SK-N-SH (cell line): ENCODE measurements at regions not wholly inside any gene's neighbourhood (a gene's known extent, or its start where the extent isn't known, plus 50 kb on each side); places are given as distances from the start of the nearest gene placed in this dataset.

Experiments used
- CTCF ChIA-PET: fragments of 300-600, 350-600 bp; formaldehyde crosslinking; extraction: SDS; loops from one replicate; lab custom pipeline; 2021; lab: Yijun Ruan, JAX
- POLR2A ChIA-PET: fragments of 350-600 bp; sonication (Branson Sonifier 250); formaldehyde crosslinking; extraction: SDS; loops from one replicate; lab custom pipeline; 2020; ENCODE audit warnings: antibody characterized with exemption, inconsistent platforms; lab: Yijun Ruan, JAX
- DNase-seq: peaks from one replicate; pipeline ENCODE4 v3.0.0; 2012
- H2AFZ ChIP-seq: fragments of 200-600 bp; sonication (generic); 2 replicates; pipeline ENCODE4 v1.8.1; 2016; ENCODE audit warnings: antibody characterized with exemption, mild to moderate bottlenecking, low read depth
- H3F3A ChIP-seq: fragments of 200-600 bp; sonication (generic); replicated peaks from 2 replicates; pipeline ENCODE3; 2016; ENCODE audit warnings: antibody characterized with exemption, mild to moderate bottlenecking; ENCODE audit not compliant: insufficient read depth
- H3K27ac ChIP-seq, 2 experiments: fragments of 200-500 bp in 1 of 2; fragments of 200-600 bp in 1 of 2; sonication (Bioruptor generic) in 1 of 2; sonication (generic), shearing (Covaris generic) in 1 of 2; 2 replicates each; pipeline versions ENCODE4 v1.5.1 to v1.6.1; 2014 to 2016; ENCODE audit warnings: low read depth in 2 of 2, inconsistent platforms in 1 of 2, low read length in 1 of 2, mild to moderate bottlenecking in 1 of 2, mixed read lengths in 1 of 2
- H3K27me3 ChIP-seq: fragments of 200-600 bp; sonication (generic), shearing (Covaris generic); 2 replicates; pipeline ENCODE4 v1.6.1; 2016; ENCODE audit warnings: mixed run types; ENCODE audit not compliant: insufficient read depth
- H3K36me3 ChIP-seq, 2 experiments: fragments of 200-500 bp in 1 of 2; fragments of 200-600 bp in 1 of 2; sonication (Bioruptor generic) in 1 of 2; sonication (generic) in 1 of 2; replicated peaks in 1 of 2; 2 replicates each; pipeline versions ENCODE3 to v1.5.1; 2014 to 2016; ENCODE audit warnings: low read length in 1 of 2, mild to moderate bottlenecking in 1 of 2; ENCODE audit not compliant: insufficient read depth in 2 of 2, control insufficient read depth in 1 of 2
- H3K4me1 ChIP-seq, 2 experiments: fragments of 200-500 bp in 1 of 2; fragments of 200-600 bp in 1 of 2; sonication (Bioruptor generic) in 1 of 2; sonication (generic), shearing (Covaris generic) in 1 of 2; 2 replicates each; pipeline versions ENCODE4 v1.5.1 to v1.6.1; 2014 to 2016; ENCODE audit warnings: low read depth in 1 of 2, low read length in 1 of 2, mixed run types in 1 of 2; ENCODE audit not compliant: insufficient read depth in 2 of 2, control insufficient read depth in 1 of 2
- H3K4me2 ChIP-seq: fragments of 200-600 bp; sonication (generic), shearing (Covaris generic); 2 replicates; pipeline ENCODE4 v1.6.1; 2017; ENCODE audit warnings: mixed run types
- H3K4me3 ChIP-seq, 2 experiments: fragments of 200-500 bp in 1 of 2; fragments of 200-600 bp in 1 of 2; sonication (Bioruptor generic) in 1 of 2; sonication (generic), shearing (Covaris generic) in 1 of 2; 2 replicates each; pipeline versions ENCODE4 v1.5.1 to v1.8.1; 2014 to 2016; ENCODE audit warnings: low read depth in 2 of 2, inconsistent platforms in 1 of 2, low read length in 1 of 2, mild to moderate bottlenecking in 1 of 2, mixed read lengths in 1 of 2, moderate library complexity in 1 of 2
- H3K79me2 ChIP-seq: fragments of 200-600 bp; sonication (generic); 2 replicates; pipeline ENCODE4 v1.8.1; 2017; ENCODE audit warnings: mild to moderate bottlenecking; ENCODE audit not compliant: insufficient read depth
- H3K9ac ChIP-seq: fragments of 200-600 bp; sonication (generic); 2 replicates; pipeline ENCODE4 v1.6.1; 2017; ENCODE audit warnings: mixed run types
- H3K9me2 ChIP-seq: fragments of 200-600 bp; sonication (generic); 2 replicates; pipeline ENCODE4 v1.6.1; 2017; ENCODE audit warnings: mixed run types
- H3K9me3 ChIP-seq: fragments of 200-600 bp; sonication (generic); 2 replicates; pipeline ENCODE4 v1.6.1; 2017; ENCODE audit warnings: mixed run types, mild to moderate bottlenecking, moderate library complexity
- H4K20me1 ChIP-seq: fragments of 200-600 bp; sonication (generic); 2 replicates; pipeline ENCODE4 v1.6.1; 2017; ENCODE audit warnings: mild to moderate bottlenecking, mixed run types; ENCODE audit not compliant: insufficient read depth
- ELF1 ChIP-seq: IDR thresholded peaks from 2 replicates; pipeline ENCODE4 v1.4.0; 2012
- EP300 ChIP-seq, 2 experiments: IDR thresholded peaks; 2 replicates each; pipeline versions ENCODE4 v1.4.0 to v1.6.1; 2012; ENCODE audit warnings: borderline replicate concordance in 1 of 2, low read depth in 1 of 2, low read length in 1 of 2
- FOSL2 ChIP-seq: IDR thresholded peaks from 2 replicates; pipeline ENCODE4 v1.4.0; 2012; ENCODE audit warnings: low read depth, mild to moderate bottlenecking, moderate library complexity, borderline replicate concordance
- FOXJ3 ChIP-seq: sonication (generic); formaldehyde crosslinking; IDR thresholded peaks from 2 replicates; pipeline ENCODE4 v1.5.1; 2020; ENCODE audit warnings: mild to moderate bottlenecking, missing genetic modification reagents
- FOXM1 ChIP-seq: IDR thresholded peaks from 2 replicates; pipeline ENCODE4 v1.4.0; 2012; ENCODE audit warnings: low read depth, mild to moderate bottlenecking
- JUND ChIP-seq: IDR thresholded peaks from 2 replicates; pipeline ENCODE4 v1.4.0; 2012
- MAX ChIP-seq: IDR thresholded peaks from 2 replicates; pipeline ENCODE4 v1.4.0; 2012; ENCODE audit warnings: low read depth
- MEF2A ChIP-seq: IDR thresholded peaks from 2 replicates; pipeline ENCODE4 v1.4.0; 2012; ENCODE audit warnings: low read depth, borderline replicate concordance
- MXI1 ChIP-seq: IDR thresholded peaks from 2 replicates; pipeline ENCODE4 v1.6.1; 2012; ENCODE audit warnings: mild to moderate bottlenecking, low read depth, low read length, improper control_type of control experiment
- NFIC ChIP-seq: IDR thresholded peaks from 2 replicates; pipeline ENCODE4 v1.4.0; 2012; ENCODE audit warnings: borderline replicate concordance
- NRF1 ChIP-seq: IDR thresholded peaks from 2 replicates; pipeline ENCODE4 v1.6.1; 2012; ENCODE audit warnings: low read depth, mild to moderate bottlenecking, low read length
- RCOR1 ChIP-seq: fragments of 150-350 bp; IDR thresholded peaks from 2 replicates; pipeline ENCODE4 v1.6.1; 2017; ENCODE audit warnings: antibody characterized with exemption, low read length
- REST ChIP-seq: IDR thresholded peaks from 2 replicates; pipeline ENCODE4 v1.6.1; 2012; ENCODE audit warnings: mild to moderate bottlenecking, low read depth, low read length, moderate library complexity
- RFX5 ChIP-seq: IDR thresholded peaks from 2 replicates; pipeline ENCODE4 v1.6.1; 2012; ENCODE audit warnings: mild to moderate bottlenecking, improper control_type of control experiment, low read length
- RXRA ChIP-seq: IDR thresholded peaks from 2 replicates; pipeline ENCODE4 v1.4.0; 2012; ENCODE audit warnings: low read depth, mild to moderate bottlenecking, borderline replicate concordance
- SIN3A ChIP-seq: IDR thresholded peaks from 2 replicates; pipeline ENCODE4 v1.6.1; 2012; ENCODE audit warnings: low read depth, mild to moderate bottlenecking, low read length, moderate library complexity, borderline replicate concordance
- SMC3 ChIP-seq: IDR thresholded peaks from 2 replicates; pipeline ENCODE4 v1.6.1; 2012; ENCODE audit warnings: low read depth, low read length, improper control_type of control experiment
- TEAD4 ChIP-seq: IDR thresholded peaks from 2 replicates; pipeline ENCODE4 v1.4.0; 2012; ENCODE audit warnings: mild to moderate bottlenecking, borderline replicate concordance; ENCODE audit not compliant: insufficient read depth
- USF2 ChIP-seq: fragments of 150-350 bp; IDR thresholded peaks from 2 replicates; pipeline ENCODE4 v1.6.1; 2017; ENCODE audit warnings: antibody characterized with exemption, low read length, low read depth, borderline replicate concordance
- YY1 ChIP-seq: IDR thresholded peaks from 2 replicates; pipeline ENCODE4 v1.4.0; 2012; ENCODE audit warnings: low read depth, mild to moderate bottlenecking
- ZBTB33 ChIP-seq: IDR thresholded peaks from 2 replicates; pipeline ENCODE4 v1.4.0; 2012; ENCODE audit warnings: low read depth, borderline replicate concordance
- WGBS: methylation state at CpG from one replicate; pipeline ENCODE4 v1.1.6; 2017; ENCODE audit warnings: low lambda C conversion rate; 5-methylcytosine and 5-hydroxymethylcytosine counted together

- no peak overlapping the region for H3K27ac ChIP-seq
- no peaks in the 10 kb centered on the region for H3K36me3 ChIP-seq
- no peaks in the 10 kb centered on the region for H3F3A ChIP-seq
- no peaks in the 10 kb centered on the region for H3K79me2 ChIP-seq
- H2AFZ ChIP-seq = no peak overlapping the region
- no peaks in the 10 kb centered on the region for H3K27me3 ChIP-seq
- no peak for DNase-seq
- H3K4me1 ChIP-seq = peaks cover 0 to 5% of the 10 kb centered on the region in 2 experiments; a peak in 1 of 4 replicates
- ChIA-PET POLR2A (no interaction called here), CTCF (no interaction called here)
- no peak overlapping the region for H3K4me2 ChIP-seq
- no peaks in the 10 kb centered on the region for H3K9me2 ChIP-seq
- 67% methylated on average over 1 of the region's 1 CpG for WGBS
- H3K9ac ChIP-seq = no peak overlapping the region
- H3K4me3 ChIP-seq = no peak overlapping the region
- TF ChIP-seq MAX (no peak), EP300 (IDR thresholded peaks at IDR 0.05; ENCODE audit: borderline replicate concordance in 1 of 2, low read depth in 1 of 2, low read length in 1 of 2) (no peak), JUND (no peak), RFX5 (no peak), USF2 (no peak), RXRA (no peak), RCOR1 (no peak), REST (no peak)
- TF ChIP-seq, all 33 proteins: peak for 0
- H3K9me3 ChIP-seq = no peaks in the 10 kb centered on the region
- no peaks in the 10 kb centered on the region for H4K20me1 ChIP-seq
Observed at GRCh38 chr3:34851137-34851536, 788.2 kb upstream of the ARPP21 start.

- Histone ChIP-seq H3K79me2 (no peaks in the 10 kb centered on the region), H3K4me2 (no peak overlapping the region), H3F3A (no peaks in the 10 kb centered on the region), H3K9me2 (no peaks in the 10 kb centered on the region), H3K4me1 (peaks cover 0 to 5% of the 10 kb centered on the region in 2 experiments; a peak in 1 of 4 replicates), H3K9me3 (no peaks in the 10 kb centered on the region), H3K36me3 (no peaks in the 10 kb centered on the region), H3K9ac (no peak overlapping the region), H3K27me3 (no peaks in the 10 kb centered on the region), H4K20me1 (no peaks in the 10 kb centered on the region), H3K4me3 (no peak overlapping the region), H3K27ac (no peak overlapping the region), H2AFZ (no peak overlapping the region)
- ChIA-PET POLR2A (no interaction called here), CTCF (interaction anchor here (0.7 kb wide), 1 partner anchor 807 kb away, joined by 3 read pairs; no protein-coding TSS in a partner anchor)
- 41% methylated on average over 1 of the region's 1 CpG for WGBS
- DNase-seq = no peak
- no peak for TF ChIP-seq SIN3A
- TF ChIP-seq MEF2A = no peak
- TF ChIP-seq FOXM1 = no peak
- TF ChIP-seq RCOR1 = no peak
- no peak for TF ChIP-seq FOXJ3 (CRISPR knock-in tag)
- no peak for TF ChIP-seq NRF1
- TF ChIP-seq SMC3 = no peak
- no peak for TF ChIP-seq YY1
- no peak for TF ChIP-seq RFX5
- TF ChIP-seq USF2 = no peak
- no peak for TF ChIP-seq TEAD4
- no peak for TF ChIP-seq NFIC
- no peak for TF ChIP-seq JUND
- TF ChIP-seq ELF1 = no peak
- TF ChIP-seq ZBTB33 = no peak
- no peak for TF ChIP-seq MXI1
- no peak for TF ChIP-seq FOSL2
Observed at GRCh38 chr3:34852844-34853439, 786.4 kb upstream of the ARPP21 start.
